ENCODE measurements at regions not wholly inside any gene's neighbourhood (a gene's known extent, or its start where the extent isn't known, plus 50 kb on each side); places are given as distances from the start of the nearest gene placed in this dataset.

- TF ChIP-seq CTCF (IDR thresholded peaks at IDR 0.05 in 2 of 3, conservative IDR thresholded peaks at IDR 0.05 in 1 of 3; ENCODE audit: control insufficient read depth in 2 of 3, extremely low read depth in 1 of 3, insufficient read depth in 1 of 3, low read depth in 3 of 3, low read length in 3 of 3) (no peak; a peak in 1 of 6 replicates), EGR1 (IDR thresholded peaks at IDR 0.05; ENCODE audit: borderline replicate concordance in 1 of 2, low read depth in 2 of 2, low read length in 2 of 2) (no peak), ESRRA (IDR thresholded peaks at IDR 0.05; ENCODE audit: low read length) (no peak), HDAC2 (IDR thresholded peaks at IDR 0.05) (no peak), EP300 (IDR thresholded peaks at IDR 0.05; ENCODE audit: borderline replicate concordance in 1 of 2, control insufficient read depth in 1 of 2, low read depth in 2 of 2, low read length in 2 of 2) (no peak), NR2F1 (conservative IDR thresholded peaks at IDR 0.05) (no peak), CBFB (IDR thresholded peaks at IDR 0.05; ENCODE audit: low read depth) (no peak), NR2C2 (IDR thresholded peaks at IDR 0.05; ENCODE audit: borderline replicate concordance, control insufficient read depth, insufficient read length, low read depth) (no peak), ZSCAN29 (IDR thresholded peaks at IDR 0.05) (no peak)
These were observed 89.5 kb downstream of the SPRY2 start for GRCh38 chr13:80251403-80251802.

Data from GM12878 (cell line).